Sigmoid colon (tissue), 6 donors: ENCODE measurements at regions not wholly inside any gene's neighbourhood (a gene's known extent, or its start where the extent isn't known, plus 50 kb on each side); places are given as distances from the start of the nearest gene placed in this dataset.

Experiments used
- DNase-seq: peaks from one replicate; pipeline ENCODE4 v3.0.0-alpha.2; 2019
- H3K27ac ChIP-seq, 4 donors: fragments of 200-600 bp; sonication (generic); one replicate each; pipeline ENCODE4 v1.5.1; 2016 to 2019; ENCODE audit warnings: mild to moderate bottlenecking in 1 of 4
- H3K27me3 ChIP-seq, 3 donors: fragments of 200-600 bp; sonication (generic); one replicate each; pipeline ENCODE4 v1.5.1; 2019; ENCODE audit warnings: mild to moderate bottlenecking in 1 of 3
- H3K36me3 ChIP-seq, 4 donors: fragments of 200-600 bp; sonication (generic); one replicate each; pipeline ENCODE4 v1.5.1; 2016 to 2019
- H3K4me1 ChIP-seq, 4 donors: fragments of 200-600 bp; sonication (generic); one replicate each; pipeline ENCODE4 v1.5.1; 2017 to 2019
- H3K4me3 ChIP-seq, 4 donors: fragments of 200-600 bp; sonication (generic); one replicate each; pipeline ENCODE4 v1.5.1; 2017 to 2019; ENCODE audit warnings: mild to moderate bottlenecking in 2 of 4, moderate library complexity in 1 of 4
- H3K9me3 ChIP-seq, 4 donors: fragments of 200-600 bp in 3 of 4; sonication (generic) in 3 of 4; one replicate each; pipeline versions ENCODE4 v1.5.1 to v1.6.1; 2013 to 2019
- CTCF ChIP-seq, 4 experiments: fragments of 450-650 bp in 3 of 4; fragments of 200-600 bp in 1 of 4; IDR thresholded peaks; one replicate each; pipeline ENCODE4 v1.5.1; 2016 to 2019; ENCODE audit warnings: antibody characterized with exemption in 4 of 4, mild to moderate bottlenecking in 3 of 4, moderate library complexity in 2 of 4
- EP300 ChIP-seq, 4 donors: sonication (generic); formaldehyde crosslinking; IDR thresholded peaks; one replicate each; pipeline ENCODE4 v1.6.1; 2017; ENCODE audit warnings: antibody characterized with exemption in 4 of 4
- POLR2A ChIP-seq, 2 donors: fragments of 450-650 bp; IDR thresholded peaks; one replicate each; pipeline ENCODE4 v1.6.1; 2016; ENCODE audit warnings: antibody characterized with exemption in 2 of 2, mild to moderate bottlenecking in 2 of 2, moderate library complexity in 2 of 2
- POLR2AphosphoS5 ChIP-seq, 4 donors: sonication (generic); formaldehyde crosslinking; IDR thresholded peaks; one replicate each; pipeline ENCODE4 v1.6.1; 2017; ENCODE audit warnings: antibody characterized with exemption in 4 of 4
- WGBS, 2 donors: extraction: QIAGEN DNeasy Blood & Tissue Kit; methylation state at CpG; one replicate each; pipeline ENCODE4 v1.1.7; 2013; 5-methylcytosine and 5-hydroxymethylcytosine counted together
- intact Hi-C: fragments of 100-400 bp; cut with DNase I; formaldehyde crosslinking; loops from one replicate; pipeline ENCODE4 v1.15.1; 2023
- donor health status: healthy with polysubstance abuse.
- donor health status: healthy.

- intact Hi-C loops, result no loop called here
- WGBS, 2 donors, result 53 to 62% methylated on average over 4 of the region's 4 CpGs
These were observed 923.6 kb downstream of the TUSC7 start for GRCh38 chr3:117633207-117633606.

DNA sequence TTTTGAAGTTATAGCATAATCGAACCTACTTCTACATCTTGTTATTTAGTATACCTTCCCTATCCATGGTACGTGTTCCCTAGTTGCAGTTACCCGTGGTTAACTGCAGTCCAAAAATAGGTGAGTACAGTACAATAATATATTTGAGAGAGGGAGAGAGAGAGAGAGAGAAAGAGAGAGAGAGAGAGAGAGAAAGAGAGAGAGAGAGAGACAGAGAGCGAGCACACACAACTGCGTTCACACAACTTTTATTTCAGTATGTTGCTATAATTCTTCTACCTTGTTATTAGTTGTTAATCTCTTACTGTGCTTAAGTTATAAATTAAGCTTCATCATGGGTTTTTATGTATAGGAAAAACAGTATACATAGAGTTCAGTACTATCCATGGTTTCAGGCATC, 928.1 kb downstream of the TUSC7 start:
- H3K4me3 ChIP-seq, result no peak overlapping the region
- no peaks in the 10 kb centered on the region for H3K4me1 ChIP-seq
- TF ChIP-seq CTCF (IDR thresholded peaks at IDR 0.05) (no peak), POLR2AphosphoS5 (IDR thresholded peaks at IDR 0.05) (no peak), EP300 (IDR thresholded peaks at IDR 0.05) (no peak), POLR2A (IDR thresholded peaks at IDR 0.05) (no peak)
- DNase-seq, result no peak
- no peaks in the 10 kb centered on the region for H3K27me3 ChIP-seq
- H3K27ac ChIP-seq, result no peak overlapping the region
- intact Hi-C loops, result no loop called here
- no peaks in the 10 kb centered on the region for H3K36me3 ChIP-seq
- H3K9me3 ChIP-seq, result no peaks in the 10 kb centered on the region
- WGBS, 2 donors, result 86 to 93% methylated on average over 5 of the region's 5 CpGs

More at GRCh38 chr3:117633207-117633606, 923.6 kb downstream of the TUSC7 start:
- Histone ChIP-seq H3K9me3 (no peaks in the 10 kb centered on the region), H3K4me1 (peaks cover 0 to 35% (median 22%) of the 10 kb centered on the region in 4 donors), H3K27ac (no peak overlapping the region), H3K36me3 (no peaks in the 10 kb centered on the region), H3K27me3 (no peaks in the 10 kb centered on the region), H3K4me3 (no peak overlapping the region)
- no peak for DNase-seq
- TF ChIP-seq CTCF (IDR thresholded peaks at IDR 0.05), result no peak
- no peak for TF ChIP-seq EP300 (IDR thresholded peaks at IDR 0.05)
- TF ChIP-seq POLR2AphosphoS5 (IDR thresholded peaks at IDR 0.05), result no peak
- no peak for TF ChIP-seq POLR2A (IDR thresholded peaks at IDR 0.05)

GRCh38 chr3:117644203-117644602, 934.6 kb downstream of the TUSC7 start:
- no peak overlapping the region for H3K4me3 ChIP-seq
- no peak overlapping the region for H3K27ac ChIP-seq
- intact Hi-C loops, result no loop called here
- no peaks in the 10 kb centered on the region for H3K9me3 ChIP-seq
- DNase-seq, result no peak
- no peaks in the 10 kb centered on the region for H3K27me3 ChIP-seq
- TF ChIP-seq EP300 (IDR thresholded peaks at IDR 0.05) (no peak), CTCF (IDR thresholded peaks at IDR 0.05) (no peak), POLR2A (IDR thresholded peaks at IDR 0.05) (no peak), POLR2AphosphoS5 (IDR thresholded peaks at IDR 0.05) (no peak)
- no peaks in the 10 kb centered on the region for H3K4me1 ChIP-seq
- no peaks in the 10 kb centered on the region for H3K36me3 ChIP-seq

DNA sequence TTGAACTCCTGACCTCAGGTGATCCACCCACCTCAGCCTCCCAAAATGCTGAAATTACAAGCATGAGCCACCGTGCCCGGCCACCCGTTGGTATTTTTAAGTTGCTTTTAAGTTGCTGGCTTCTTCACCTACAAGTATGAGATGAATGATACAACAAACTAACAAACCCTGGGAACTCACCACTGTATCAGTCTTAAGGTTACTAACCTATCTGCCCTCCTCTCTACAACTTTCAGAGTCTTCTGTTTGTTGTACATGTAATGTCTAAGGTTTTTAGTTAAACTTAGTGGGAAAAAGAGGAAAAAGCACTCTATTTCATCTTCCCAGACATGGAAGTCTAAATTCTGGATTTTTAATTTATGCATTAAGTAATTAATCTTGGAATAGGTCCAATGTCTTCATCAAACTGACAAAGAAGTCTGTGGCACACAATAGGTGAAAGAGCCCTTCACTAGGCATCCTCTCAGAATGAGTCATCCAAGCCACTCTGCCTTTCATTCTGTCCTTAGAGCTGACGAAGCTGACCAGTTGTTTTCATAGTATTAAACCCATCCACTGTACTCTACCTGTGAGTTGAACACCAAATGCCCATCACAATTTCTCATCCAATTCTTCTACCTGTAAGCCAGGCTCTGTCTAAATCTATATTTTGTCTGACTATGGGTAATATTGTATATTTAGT, 936.1 kb downstream of the TUSC7 start:
- no peak overlapping the region for H3K4me3 ChIP-seq
- H3K9me3 ChIP-seq, result no peaks in the 10 kb centered on the region
- no peak for DNase-seq
- 91 to 92% methylated on average over 4 of the region's 4 CpGs for WGBS, 2 donors
- no peak for TF ChIP-seq EP300 (IDR thresholded peaks at IDR 0.05)
- no peak for TF ChIP-seq CTCF (IDR thresholded peaks at IDR 0.05)
- intact Hi-C loops, result no loop called here
- no peak overlapping the region for H3K27ac ChIP-seq
- H3K36me3 ChIP-seq, result no peaks in the 10 kb centered on the region
- H3K4me1 ChIP-seq, result no peaks in the 10 kb centered on the region
- no peaks in the 10 kb centered on the region for H3K27me3 ChIP-seq

- no peak overlapping the region for H3K4me3 ChIP-seq
- H3K9me3 ChIP-seq, result no peaks in the 10 kb centered on the region
- intact Hi-C loops, result no loop called here
- TF ChIP-seq CTCF (IDR thresholded peaks at IDR 0.05) (no peak), POLR2A (IDR thresholded peaks at IDR 0.05) (no peak), EP300 (IDR thresholded peaks at IDR 0.05) (no peak), POLR2AphosphoS5 (IDR thresholded peaks at IDR 0.05) (no peak)
- H3K4me1 ChIP-seq, result peaks cover 0 to 10% (median 3%) of the 10 kb centered on the region in 4 donors
- no peaks in the 10 kb centered on the region for H3K27me3 ChIP-seq
- H3K27ac ChIP-seq, result no peak overlapping the region
- no peaks in the 10 kb centered on the region for H3K36me3 ChIP-seq
- DNase-seq, result no peak
- WGBS, 2 donors, result 67% methylated on average over 2 of the region's 2 CpGs
These were observed 937.9 kb downstream of the TUSC7 start for GRCh38 chr3:117647435-117647834.
